Hepatocyte (in vitro differentiated cells): ENCODE measurements at regions not wholly inside any gene's neighbourhood (a gene's known extent, or its start where the extent isn't known, plus 50 kb on each side); places are given as distances from the start of the nearest gene placed in this dataset.

Experiments
- DNase-seq: peaks from one replicate; pipeline ENCODE4 v3.0.0-alpha.2; 2016; ENCODE audit warnings: low spot score
- H2AFZ ChIP-seq: fragments of 200-600 bp; sonication (generic); 2 replicates; pipeline ENCODE4 v1.6.0; 2016; ENCODE audit warnings: antibody characterized with exemption, mild to moderate bottlenecking
- H3K27ac ChIP-seq: fragments of 200-600 bp; sonication (generic); 2 replicates; pipeline ENCODE4 v1.5.1; 2016; ENCODE audit warnings: mild to moderate bottlenecking
- H3K27me3 ChIP-seq: fragments of 200-600 bp; sonication (generic); 2 replicates; pipeline ENCODE4 v1.6.1; 2016
- H3K36me3 ChIP-seq: fragments of 200-600 bp; sonication (generic); replicated peaks from 2 replicates; pipeline ENCODE4 v1.5.1; 2016; ENCODE audit warnings: low read depth; ENCODE audit not compliant: insufficient read depth
- H3K4me1 ChIP-seq: fragments of 200-600 bp; sonication (generic); 2 replicates; pipeline ENCODE4 v1.5.1; 2016; ENCODE audit warnings: mild to moderate bottlenecking, moderate library complexity; ENCODE audit not compliant: insufficient read depth
- H3K4me2 ChIP-seq: fragments of 200-600 bp; sonication (generic); 2 replicates; pipeline ENCODE4 v1.6.0; 2016
- H3K4me3 ChIP-seq: fragments of 200-600 bp; sonication (generic); 2 replicates; pipeline ENCODE4 v1.5.1; 2016; ENCODE audit warnings: mild to moderate bottlenecking
- H3K79me2 ChIP-seq: fragments of 200-600 bp; sonication (generic); 2 replicates; pipeline ENCODE4 v1.6.0; 2017; ENCODE audit warnings: mild to moderate bottlenecking
- H3K9me2 ChIP-seq: fragments of 200-600 bp; sonication (generic); replicated peaks from 2 replicates; pipeline ENCODE4 v1.6.0; 2017; ENCODE audit warnings: mild to moderate bottlenecking; ENCODE audit not compliant: insufficient read depth
- H3K9me3 ChIP-seq: fragments of 200-600 bp; sonication (generic); 2 replicates; pipeline ENCODE4 v1.5.1; 2016; ENCODE audit warnings: low read depth, mild to moderate bottlenecking
- H4K20me1 ChIP-seq: fragments of 200-600 bp; sonication (generic); 2 replicates; pipeline ENCODE4 v1.6.0; 2016; ENCODE audit warnings: mild to moderate bottlenecking; ENCODE audit not compliant: insufficient read depth, poor library complexity, severe bottlenecking
- CTCF ChIP-seq: fragments of 200-600 bp; sonication (generic); IDR thresholded peaks from 2 replicates; pipeline ENCODE4 v1.5.1; 2016; ENCODE audit warnings: antibody characterized with exemption, mild to moderate bottlenecking; ENCODE audit not compliant: poor library complexity
- EZH2 ChIP-seq: fragments of 200-600 bp; sonication (generic); IDR thresholded peaks from 2 replicates; pipeline ENCODE4 v1.6.1; 2016; ENCODE audit warnings: antibody characterized with exemption, mild to moderate bottlenecking, borderline replicate concordance
- EZH2phosphoT487 ChIP-seq: fragments of 200-600 bp; sonication (generic); IDR thresholded peaks from one replicate; pipeline ENCODE4 v1.6.1; 2018; ENCODE audit warnings: antibody characterized with exemption, mild to moderate bottlenecking, low read depth, moderate library complexity; ENCODE audit not compliant: unreplicated experiment, severe bottlenecking
- WGBS: methylation state at CpG from one replicate; pipeline ENCODE4 v1.1.6; 2016; ENCODE audit warnings: low lambda C conversion rate; ENCODE audit errors: missing lambda C conversion rate; 5-methylcytosine and 5-hydroxymethylcytosine counted together

- no peak for DNase-seq
- TF ChIP-seq CTCF (no peak), EZH2phosphoT487 (no peak), EZH2 (no peak)
- Histone ChIP-seq H3K4me3 (no peak overlapping the region), H3K79me2 (no peaks in the 10 kb centered on the region), H3K27ac (no peak overlapping the region), H4K20me1 (no peaks in the 10 kb centered on the region), H3K36me3 (no peaks in the 10 kb centered on the region), H3K9me2 (no peaks in the 10 kb centered on the region), H3K27me3 (no peaks in the 10 kb centered on the region), H3K4me1 (no peaks in the 10 kb centered on the region), H3K4me2 (no peak overlapping the region), H3K9me3 (no peaks in the 10 kb centered on the region), H2AFZ (no peak overlapping the region)
- 93% methylated on average over 8 of the region's 8 CpGs for WGBS
Observed at GRCh38 chr2:7919510-7919909, 762.3 kb upstream of the ID2 start.

GRCh38 chr2:7924023-7924762, 757.7 kb upstream of the ID2 start:
- Histone ChIP-seq H3K4me1 (no peaks in the 10 kb centered on the region), H3K27me3 (no peaks in the 10 kb centered on the region), H3K27ac (no peak overlapping the region), H3K9me2 (no peaks in the 10 kb centered on the region), H3K9me3 (no peaks in the 10 kb centered on the region), H2AFZ (no peak overlapping the region), H4K20me1 (no peaks in the 10 kb centered on the region), H3K4me2 (no peak overlapping the region), H3K4me3 (no peak overlapping the region), H3K79me2 (no peaks in the 10 kb centered on the region), H3K36me3 (no peaks in the 10 kb centered on the region)
- 74% methylated on average over 7 of the region's 7 CpGs for WGBS
- DNase-seq, result no peak
- TF ChIP-seq EZH2, result no peak
- no peak for TF ChIP-seq EZH2phosphoT487
- TF ChIP-seq CTCF, result no peak

GRCh38 chr2:7925506-7925905, 756.4 kb upstream of the ID2 start:
- Histone ChIP-seq H3K4me2 (no peak overlapping the region), H2AFZ (no peak overlapping the region), H3K27me3 (no peaks in the 10 kb centered on the region), H4K20me1 (no peaks in the 10 kb centered on the region), H3K36me3 (no peaks in the 10 kb centered on the region), H3K27ac (no peak overlapping the region), H3K9me3 (no peaks in the 10 kb centered on the region), H3K4me1 (no peaks in the 10 kb centered on the region), H3K4me3 (no peak overlapping the region), H3K9me2 (no peaks in the 10 kb centered on the region), H3K79me2 (no peaks in the 10 kb centered on the region)
- TF ChIP-seq CTCF (no peak), EZH2phosphoT487 (no peak), EZH2 (no peak)
- WGBS, result 88% methylated on average over 1 of the region's 1 CpG
- no peak for DNase-seq
